Gastroesophageal sphincter (tissue), 4 donors: ENCODE measurements at regions not wholly inside any gene's neighbourhood (a gene's known extent, or its start where the extent isn't known, plus 50 kb on each side); places are given as distances from the start of the nearest gene placed in this dataset.

Experiments
- ATAC-seq: fragments of 150-250 bp; one replicate; pipeline ENCODE4 v1.9.1; 2016; ENCODE audit warnings: mild to moderate bottlenecking, moderate library complexity
- H3K27ac ChIP-seq, 4 donors: fragments of 200-600 bp; sonication (generic) in 3 of 4; 1 replicate in 3 of 4; 2 replicates in 1 of 4; pipeline ENCODE4 v1.5.1; 2016 to 2019
- H3K27me3 ChIP-seq: fragments of 200-600 bp; sonication (generic); one replicate; pipeline ENCODE4 v1.5.1; 2019
- H3K36me3 ChIP-seq, 2 donors: fragments of 200-600 bp; sonication (generic); one replicate each; pipeline ENCODE4 v1.5.1; 2019; ENCODE audit warnings: control low read depth in 1 of 2
- H3K4me1 ChIP-seq, 3 donors: fragments of 200-600 bp; sonication (generic); 1 replicate in 2 of 3; 2 replicates in 1 of 3; pipeline ENCODE4 v1.5.1; 2016 to 2019; ENCODE audit warnings: control low read depth in 2 of 3
- H3K4me3 ChIP-seq, 2 donors: fragments of 200-600 bp; sonication (generic); one replicate each; pipeline ENCODE4 v1.5.1; 2019; ENCODE audit warnings: mild to moderate bottlenecking in 1 of 2, moderate library complexity in 1 of 2
- H3K9me3 ChIP-seq, 3 donors: fragments of 200-600 bp; sonication (generic); one replicate each; pipeline ENCODE4 v1.5.1; 2017 to 2019; ENCODE audit warnings: control low read depth in 2 of 3
- EP300 ChIP-seq: sonication (generic); formaldehyde crosslinking; IDR thresholded peaks from one replicate; pipeline ENCODE4 v1.6.1; 2017; ENCODE audit warnings: antibody characterized with exemption, mild to moderate bottlenecking
- POLR2A ChIP-seq, 2 donors: fragments of 450-650 bp; IDR thresholded peaks; one replicate each; pipeline ENCODE4 v1.6.1; 2017; ENCODE audit warnings: antibody characterized with exemption in 2 of 2, mild to moderate bottlenecking in 2 of 2, moderate library complexity in 1 of 2
- POLR2AphosphoS5 ChIP-seq: sonication (generic); formaldehyde crosslinking; IDR thresholded peaks from one replicate; pipeline ENCODE4 v1.6.1; 2017; ENCODE audit warnings: antibody characterized with exemption
- WGBS, 2 donors: methylation state at CpG; one replicate each; pipeline ENCODE4 v1.1.5; 2018; ENCODE audit warnings: low coverage in 1 of 2; 5-methylcytosine and 5-hydroxymethylcytosine counted together
- TF ChIP-seq, protein P1 (sequence below), 4 experiments: fragments of 200-600 bp in 2 of 4; fragments of 450-650 bp in 2 of 4; sonication (generic) in 1 of 4; IDR thresholded peaks; one replicate each; pipeline ENCODE4 v1.5.1; 2017 to 2019; ENCODE audit warnings: antibody characterized with exemption in 4 of 4, mild to moderate bottlenecking in 2 of 4, moderate library complexity in 2 of 4

DNA sequence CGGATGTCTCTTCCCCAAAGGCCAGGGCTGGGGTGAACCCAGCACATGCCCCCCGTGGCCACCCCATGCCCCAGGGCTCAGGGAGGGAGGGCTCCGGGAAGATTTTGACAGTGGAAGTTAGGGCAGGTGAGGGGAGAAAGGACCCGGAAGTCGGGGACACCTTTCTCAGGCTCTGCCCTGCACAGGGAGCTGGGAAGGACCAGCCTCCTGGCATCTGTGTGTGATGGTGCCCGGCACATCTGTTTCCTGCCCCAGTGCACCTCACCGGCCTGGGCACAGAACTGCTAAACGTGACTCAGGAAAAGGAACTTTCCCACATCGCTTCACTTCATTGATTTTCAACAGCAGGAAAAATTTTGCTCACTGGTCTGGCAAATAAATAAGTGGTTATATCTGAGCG, 141.1 kb upstream of the AFDN start:
- peaks cover 0 to 21% (median 0%) of the 10 kb centered on the region in 3 donors for H3K4me1 ChIP-seq
- H3K4me3 ChIP-seq: no peak overlapping the region
- no peak for ATAC-seq
- no peaks in the 10 kb centered on the region for H3K36me3 ChIP-seq
- WGBS, 2 donors: 72% methylated on average over 3 of the region's 10 CpGs; no CpG with 5 or more reads in 1 of the 2 donors
- TF ChIP-seq, protein P1, sequence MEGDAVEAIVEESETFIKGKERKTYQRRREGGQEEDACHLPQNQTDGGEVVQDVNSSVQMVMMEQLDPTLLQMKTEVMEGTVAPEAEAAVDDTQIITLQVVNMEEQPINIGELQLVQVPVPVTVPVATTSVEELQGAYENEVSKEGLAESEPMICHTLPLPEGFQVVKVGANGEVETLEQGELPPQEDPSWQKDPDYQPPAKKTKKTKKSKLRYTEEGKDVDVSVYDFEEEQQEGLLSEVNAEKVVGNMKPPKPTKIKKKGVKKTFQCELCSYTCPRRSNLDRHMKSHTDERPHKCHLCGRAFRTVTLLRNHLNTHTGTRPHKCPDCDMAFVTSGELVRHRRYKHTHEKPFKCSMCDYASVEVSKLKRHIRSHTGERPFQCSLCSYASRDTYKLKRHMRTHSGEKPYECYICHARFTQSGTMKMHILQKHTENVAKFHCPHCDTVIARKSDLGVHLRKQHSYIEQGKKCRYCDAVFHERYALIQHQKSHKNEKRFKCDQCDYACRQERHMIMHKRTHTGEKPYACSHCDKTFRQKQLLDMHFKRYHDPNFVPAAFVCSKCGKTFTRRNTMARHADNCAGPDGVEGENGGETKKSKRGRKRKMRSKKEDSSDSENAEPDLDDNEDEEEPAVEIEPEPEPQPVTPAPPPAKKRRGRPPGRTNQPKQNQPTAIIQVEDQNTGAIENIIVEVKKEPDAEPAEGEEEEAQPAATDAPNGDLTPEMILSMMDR (IDR thresholded peaks at IDR 0.05): no peak
- TF ChIP-seq EP300: no peak
- no peak for TF ChIP-seq POLR2A (IDR thresholded peaks at IDR 0.05)
- TF ChIP-seq POLR2AphosphoS5: no peak
- H3K27me3 ChIP-seq: peaks cover 5% of the 10 kb centered on the region
- no peaks in the 10 kb centered on the region for H3K9me3 ChIP-seq
- no peak overlapping the region for H3K27ac ChIP-seq

DNA sequence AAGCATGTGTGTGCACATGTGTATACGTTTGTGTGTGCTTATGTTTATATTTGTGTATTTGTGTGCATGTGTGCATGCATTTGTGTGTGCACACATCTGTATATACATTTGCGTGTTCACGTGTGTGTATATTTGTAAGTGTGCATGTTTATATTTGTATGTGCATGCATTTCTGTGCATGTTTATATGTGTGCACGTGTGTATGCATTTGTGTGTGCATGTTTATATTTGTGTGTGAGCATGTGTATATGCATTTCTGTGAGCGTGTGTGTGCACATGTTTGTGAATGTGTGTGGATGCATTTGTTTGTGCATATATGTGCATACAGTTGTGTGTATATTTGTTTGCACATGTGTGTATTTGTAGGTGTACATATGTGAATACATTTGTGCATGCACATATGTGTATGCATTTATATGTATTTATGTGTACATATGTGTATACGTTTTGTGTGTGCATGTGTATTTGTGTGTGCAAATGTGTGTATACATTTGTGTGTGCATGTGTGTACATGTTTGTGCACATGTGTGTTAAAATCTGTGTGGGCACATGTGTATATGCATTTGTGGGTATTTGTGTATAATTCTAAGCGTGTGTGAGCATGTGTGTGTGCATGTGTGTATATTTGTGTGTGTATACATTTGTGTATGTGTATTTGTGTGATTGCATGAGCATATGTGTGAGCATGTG, 140.4 kb upstream of the AFDN start:
- no peaks in the 10 kb centered on the region for H3K9me3 ChIP-seq
- no peaks in the 10 kb centered on the region for H3K36me3 ChIP-seq
- no peak overlapping the region for H3K27ac ChIP-seq
- H3K4me1 ChIP-seq: peaks cover 0 to 21% (median 0%) of the 10 kb centered on the region in 3 donors
- WGBS, 2 donors: 73 to 91% methylated on average over 7 of the region's 7 CpGs
- no peak for ATAC-seq
- TF ChIP-seq EP300: no peak
- no peak for TF ChIP-seq POLR2AphosphoS5
- TF ChIP-seq, protein P1 (IDR thresholded peaks at IDR 0.05): no peak
- no peak for TF ChIP-seq POLR2A (IDR thresholded peaks at IDR 0.05)
- no peaks in the 10 kb centered on the region for H3K27me3 ChIP-seq
- H3K4me3 ChIP-seq: no peak overlapping the region

DNA sequence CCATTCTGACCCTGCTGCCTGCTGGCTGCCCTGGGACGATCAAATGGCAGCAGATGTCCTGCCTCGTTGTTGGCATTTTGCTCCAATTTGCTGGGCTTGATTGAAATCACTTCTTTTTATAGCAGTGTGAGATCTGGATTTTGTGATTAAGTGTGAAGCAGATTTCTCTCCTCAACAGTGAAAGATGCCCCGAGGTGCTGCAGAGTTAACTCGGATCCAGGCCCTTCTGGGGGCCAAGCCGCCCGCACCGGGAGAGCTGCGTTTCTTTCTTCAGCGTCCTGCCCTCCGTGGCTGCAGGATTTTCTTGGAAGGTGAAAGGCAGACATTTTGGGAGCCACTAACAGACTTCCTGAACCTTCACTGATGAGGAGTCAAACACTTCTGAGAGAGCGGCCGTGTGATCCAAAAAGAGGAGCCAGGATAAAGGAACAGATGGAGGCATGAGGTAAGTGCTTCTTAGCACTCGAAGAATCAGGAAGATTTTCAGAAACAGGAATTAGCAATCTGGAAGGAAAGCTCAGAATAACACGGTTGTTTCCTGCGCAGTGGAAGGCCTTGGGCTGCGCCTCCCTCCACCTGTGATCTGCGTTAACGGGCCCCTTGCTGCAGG, 139.5 kb upstream of the AFDN start:
- no peak overlapping the region for H3K27ac ChIP-seq
- H3K27me3 ChIP-seq: no peaks in the 10 kb centered on the region
- ATAC-seq: no peak
- WGBS, 2 donors: 75 to 95% methylated on average over 5 to 10 of the region's 18 CpGs
- no peaks in the 10 kb centered on the region for H3K9me3 ChIP-seq
- TF ChIP-seq EP300: no peak
- TF ChIP-seq POLR2AphosphoS5: no peak
- TF ChIP-seq POLR2A (IDR thresholded peaks at IDR 0.05): no peak
- TF ChIP-seq, protein P1 (IDR thresholded peaks at IDR 0.05): no peak
- no peak overlapping the region for H3K4me3 ChIP-seq
- peaks cover 0 to 18% (median 0%) of the 10 kb centered on the region in 3 donors for H3K4me1 ChIP-seq
- no peaks in the 10 kb centered on the region for H3K36me3 ChIP-seq

DNA sequence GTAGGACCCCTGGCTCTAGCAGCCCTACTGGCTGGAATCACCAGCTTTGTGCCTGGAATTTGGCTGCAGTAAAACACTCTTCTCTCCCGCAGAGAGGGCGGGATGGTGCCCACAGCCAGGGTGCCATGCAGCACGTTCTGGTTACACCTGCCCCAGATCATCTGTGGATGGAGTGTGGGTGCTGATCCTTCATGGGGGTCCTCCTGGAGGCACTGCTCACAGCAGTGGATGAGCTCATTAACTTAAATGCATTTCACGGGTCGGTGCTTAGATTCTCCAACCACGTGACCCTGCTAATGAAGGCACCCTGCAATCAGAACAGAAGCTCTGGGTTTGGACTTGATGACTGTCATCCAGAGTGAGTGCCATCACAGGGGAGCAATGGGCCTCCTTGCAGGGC, 138.6 kb upstream of the AFDN start:
- Histone ChIP-seq H3K27me3 (no peaks in the 10 kb centered on the region), H3K4me3 (no peak overlapping the region), H3K4me1 (peaks cover 0 to 9% (median 0%) of the 10 kb centered on the region in 3 donors), H3K9me3 (no peaks in the 10 kb centered on the region), H3K36me3 (no peaks in the 10 kb centered on the region), H3K27ac (no peak overlapping the region)
- no peak for ATAC-seq
- no peak for TF ChIP-seq POLR2AphosphoS5
- TF ChIP-seq POLR2A (IDR thresholded peaks at IDR 0.05): no peak
- TF ChIP-seq, protein P1 (IDR thresholded peaks at IDR 0.05): no peak
- TF ChIP-seq EP300: no peak
- 70% methylated on average over 2 of the region's 6 CpGs; no CpG with 5 or more reads in 1 of the 2 donors for WGBS, 2 donors

DNA sequence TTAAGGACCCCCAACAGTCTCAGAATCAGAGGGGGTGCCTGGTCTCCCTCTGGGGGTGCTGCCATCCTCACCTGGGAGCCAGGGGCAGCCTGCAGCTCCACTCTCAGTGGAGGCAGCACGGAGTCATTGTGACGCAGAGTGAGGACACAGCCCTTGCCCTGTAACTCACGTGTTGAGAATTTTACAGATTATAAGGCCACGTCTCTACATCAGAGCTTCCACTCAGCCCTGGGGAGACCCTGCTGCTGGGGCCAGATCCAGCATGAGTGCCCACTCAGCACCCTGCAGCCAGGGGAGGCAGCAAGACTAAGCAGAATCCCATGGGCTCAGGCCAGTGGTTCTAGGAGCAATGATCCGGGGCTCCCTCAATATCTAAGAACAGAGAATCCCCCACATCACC, 137.4 kb upstream of the AFDN start:
- H3K27ac ChIP-seq: no peak overlapping the region
- no peaks in the 10 kb centered on the region for H3K36me3 ChIP-seq
- no peak for ATAC-seq
- H3K4me1 ChIP-seq: no peaks in the 10 kb centered on the region
- TF ChIP-seq POLR2A (IDR thresholded peaks at IDR 0.05) (no peak), POLR2AphosphoS5 (no peak), EP300 (no peak)
- TF ChIP-seq, protein P1 (IDR thresholded peaks at IDR 0.05): no peak
- H3K9me3 ChIP-seq: no peaks in the 10 kb centered on the region
- no CpG with 5 or more reads among the region's 5 CpGs for WGBS, 2 donors
- H3K27me3 ChIP-seq: no peaks in the 10 kb centered on the region
- H3K4me3 ChIP-seq: no peak overlapping the region
